WTC11 (cell line): ENCODE measurements at regions not wholly inside any gene's neighbourhood (a gene's known extent, or its start where the extent isn't known, plus 50 kb on each side); places are given as distances from the start of the nearest gene placed in this dataset.
A peak's percentile ranks its signal among the peaks of the same experiment; 100 is the strongest.

ENCODE experiments used
- ATAC-seq: fragments of 200-7000 bp; cut with Tn5 transposase; 2 replicates; pipeline ENCODE4 v1.10.0; 2021; ENCODE audit warnings: mild to moderate bottlenecking, moderate library complexity
- CTCF ChIA-PET: fragments of 300-600 bp; sonication (Branson Sonifier 250); formaldehyde crosslinking; loops from one replicate; lab custom pipeline; 2021; ENCODE audit warnings: antibody characterized with exemption; lab: Charles Lee
- POLR2A ChIA-PET: fragments of 350-600 bp; sonication (Branson Sonifier 250); formaldehyde crosslinking; loops from one replicate; lab custom pipeline; 2021; ENCODE audit warnings: antibody characterized with exemption; lab: Charles Lee
- DNase-seq: peaks from one replicate; pipeline ENCODE4 v3.0.0; 2021; ENCODE audit warnings: low spot score
- H3K27ac Mint-ChIP-seq: 2 replicates; pipeline ENCODE4 v1.8.0; 2021; ENCODE audit warnings: mixed read lengths
- H3K27me3 Mint-ChIP-seq: 2 replicates; pipeline ENCODE4 v1.8.0; 2021; ENCODE audit warnings: low read depth, mild to moderate bottlenecking, moderate library complexity, mixed read lengths
- H3K36me3 Mint-ChIP-seq: 2 replicates; pipeline ENCODE4 v1.8.0; 2021; ENCODE audit warnings: mixed read lengths
- H3K4me1 Mint-ChIP-seq: 2 replicates; pipeline ENCODE4 v1.8.0; 2022; ENCODE audit warnings: mixed read lengths
- H3K4me3 Mint-ChIP-seq: 2 replicates; pipeline ENCODE4 v1.8.0; 2021; ENCODE audit warnings: mild to moderate bottlenecking, moderate library complexity, mixed read lengths
- H3K9me3 Mint-ChIP-seq: 2 replicates; pipeline ENCODE4 v1.8.0; 2021; ENCODE audit warnings: mixed read lengths
- FOXP1 ChIP-seq: sonication (generic); formaldehyde crosslinking; IDR thresholded peaks from 2 replicates; pipeline ENCODE4 v1.8.0; 2022; ENCODE audit warnings: missing genetic modification reagents, mild to moderate bottlenecking, moderate library complexity, borderline replicate concordance
- GABPB1 ChIP-seq: sonication (generic); formaldehyde crosslinking; IDR thresholded peaks from 2 replicates; pipeline ENCODE4 v1.8.1; 2023; ENCODE audit warnings: mild to moderate bottlenecking, missing genetic modification reagents
- HMGA2 ChIP-seq: fragments of 250-450 bp; sonication (Bioruptor Pico); IDR thresholded peaks from 2 replicates; pipeline ENCODE4 v1.4.0; 2021; ENCODE audit warnings: mild to moderate bottlenecking, moderate library complexity
- IRF2 ChIP-seq: sonication (generic); formaldehyde crosslinking; IDR thresholded peaks from 2 replicates; pipeline ENCODE4 v1.8.0; 2022; ENCODE audit warnings: low read depth, missing genetic modification reagents, borderline replicate concordance
- JAZF1 ChIP-seq: fragments of 250-450 bp; sonication (Bioruptor Pico); IDR thresholded peaks from 2 replicates; pipeline ENCODE4 v1.9.0; 2021; ENCODE audit warnings: moderate library complexity, mild to moderate bottlenecking, inconsistent platforms
- NFATC4 ChIP-seq: fragments of 250-450 bp; sonication (Bioruptor Pico); IDR thresholded peaks from 2 replicates; pipeline ENCODE4 v1.9.0; 2021; ENCODE audit warnings: mild to moderate bottlenecking
- NFE2L1 ChIP-seq: sonication (generic); formaldehyde crosslinking; IDR thresholded peaks from 2 replicates; pipeline ENCODE4 v1.8.1; 2023; ENCODE audit warnings: missing genetic modification reagents
- SMAD4 ChIP-seq: sonication (generic); formaldehyde crosslinking; IDR thresholded peaks from 2 replicates; pipeline ENCODE4 v1.8.0; 2022; ENCODE audit warnings: mild to moderate bottlenecking, missing genetic modification reagents
- TCF7 ChIP-seq: sonication (generic); formaldehyde crosslinking; IDR thresholded peaks from 2 replicates; pipeline ENCODE4 v1.8.0; 2022; ENCODE audit warnings: mild to moderate bottlenecking, low read depth, missing genetic modification reagents, moderate library complexity
- TP53 ChIP-seq: sonication (generic); formaldehyde crosslinking; IDR thresholded peaks from 2 replicates; pipeline ENCODE4 v1.8.1; 2023; ENCODE audit warnings: mild to moderate bottlenecking, missing genetic modification reagents
- ZBTB21 ChIP-seq: sonication (generic); formaldehyde crosslinking; IDR thresholded peaks from 2 replicates; pipeline ENCODE4 v1.8.1; 2023; ENCODE audit warnings: mild to moderate bottlenecking, missing genetic modification reagents, borderline replicate concordance
- ZNF219 ChIP-seq: sonication (generic); formaldehyde crosslinking; IDR thresholded peaks from 2 replicates; pipeline ENCODE4 v1.8.0; 2023; ENCODE audit warnings: missing genetic modification reagents, mild to moderate bottlenecking, borderline replicate concordance
- ZNF232 ChIP-seq: sonication (generic); formaldehyde crosslinking; IDR thresholded peaks from 2 replicates; pipeline ENCODE4 v1.8.0; 2022; ENCODE audit warnings: mild to moderate bottlenecking, missing genetic modification reagents
- ZNF263 ChIP-seq: sonication (generic); formaldehyde crosslinking; IDR thresholded peaks from 2 replicates; pipeline ENCODE4 v1.8.1; 2022; ENCODE audit warnings: low read depth, mild to moderate bottlenecking, moderate library complexity, missing genetic modification reagents
- ZNF671 ChIP-seq: fragments of 250-450 bp; sonication (Bioruptor Pico); IDR thresholded peaks from 2 replicates; pipeline ENCODE4 v1.8.0; 2021; ENCODE audit warnings: mild to moderate bottlenecking
- TF ChIP-seq, protein P1 (sequence below): fragments of 250-450 bp; sonication (Bioruptor Pico); IDR thresholded peaks from 2 replicates; pipeline ENCODE4 v1.8.0; 2021; ENCODE audit warnings: mild to moderate bottlenecking
- TF ChIP-seq, protein P2 (sequence below): sonication (generic); formaldehyde crosslinking; conservative IDR thresholded peaks from 2 replicates; pipeline ENCODE4 v1.8.1; 2022; ENCODE audit warnings: mild to moderate bottlenecking, missing genetic modification reagents
- TF ChIP-seq, protein P3 (sequence below): sonication (generic); formaldehyde crosslinking; IDR thresholded peaks from 2 replicates; pipeline ENCODE4 v1.8.0; 2022; ENCODE audit warnings: mild to moderate bottlenecking, missing genetic modification reagents
- TF ChIP-seq, protein P4 (sequence below): fragments of 250-450 bp; sonication (Bioruptor Pico); IDR thresholded peaks from 2 replicates; pipeline ENCODE4 v1.9.0; 2021; ENCODE audit warnings: mild to moderate bottlenecking
- TF ChIP-seq, protein P5 (sequence below): sonication (generic); formaldehyde crosslinking; IDR thresholded peaks from 2 replicates; pipeline ENCODE4 v1.8.0; 2022; ENCODE audit warnings: missing genetic modification reagents
- TF ChIP-seq, protein P6 (sequence below): sonication (generic); formaldehyde crosslinking; IDR thresholded peaks from 2 replicates; pipeline ENCODE4 v1.8.0; 2022; ENCODE audit warnings: mild to moderate bottlenecking, missing genetic modification reagents

DNA sequence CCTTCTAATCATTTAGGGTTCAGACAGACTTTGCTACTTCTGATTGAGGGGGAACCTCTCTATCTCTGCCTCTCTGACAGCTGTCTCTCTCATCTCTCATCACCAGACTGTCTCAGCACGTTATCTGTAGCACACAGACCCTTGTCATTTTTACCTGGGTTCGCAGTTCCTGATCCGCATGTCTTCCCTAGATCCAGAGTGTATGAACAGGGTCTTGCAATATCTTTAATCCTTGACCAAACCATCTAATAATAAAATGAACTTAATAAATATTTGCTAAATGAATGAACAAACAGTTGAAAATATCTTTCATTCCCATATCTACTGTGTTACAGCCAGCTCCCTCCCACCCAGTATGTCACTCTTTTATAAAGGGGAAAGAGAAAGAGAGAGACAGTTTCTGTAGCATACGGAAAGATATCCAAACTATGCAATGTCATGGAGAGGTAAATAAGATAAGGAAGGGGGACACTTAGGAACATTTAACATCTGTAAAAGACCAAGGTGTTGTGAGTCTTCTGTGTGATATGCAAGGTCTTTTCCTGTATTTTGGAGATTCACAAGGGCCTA lies 507.6 kb downstream of the SUCLG1 start:
- Mint-ChIP-seq H3K27ac (no peak overlapping the region), H3K36me3 (no peaks in the 10 kb centered on the region), H3K4me3 (no peak overlapping the region), H3K9me3 (0 out of 2 replicates have a peak, but pooled peaks cover 3% of the 10 kb centered on the region), H3K27me3 (no peaks in the 10 kb centered on the region; the same call in 1 of the 2 replicates), H3K4me1 (peaks cover 10% of the 10 kb centered on the region)
- no peak for ATAC-seq
- POLR2A ChIA-PET, result no interaction called here
- CTCF ChIA-PET, result no interaction called here
- TF ChIP-seq ZNF232 (CRISPR knock-in tag), result no peak
- TF ChIP-seq, protein P1, sequence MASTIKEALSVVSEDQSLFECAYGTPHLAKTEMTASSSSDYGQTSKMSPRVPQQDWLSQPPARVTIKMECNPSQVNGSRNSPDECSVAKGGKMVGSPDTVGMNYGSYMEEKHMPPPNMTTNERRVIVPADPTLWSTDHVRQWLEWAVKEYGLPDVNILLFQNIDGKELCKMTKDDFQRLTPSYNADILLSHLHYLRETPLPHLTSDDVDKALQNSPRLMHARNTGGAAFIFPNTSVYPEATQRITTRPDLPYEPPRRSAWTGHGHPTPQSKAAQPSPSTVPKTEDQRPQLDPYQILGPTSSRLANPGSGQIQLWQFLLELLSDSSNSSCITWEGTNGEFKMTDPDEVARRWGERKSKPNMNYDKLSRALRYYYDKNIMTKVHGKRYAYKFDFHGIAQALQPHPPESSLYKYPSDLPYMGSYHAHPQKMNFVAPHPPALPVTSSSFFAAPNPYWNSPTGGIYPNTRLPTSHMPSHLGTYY, result no peak
- TF ChIP-seq GABPB1 (CRISPR knock-in tag), result no peak
- no peak for DNase-seq

DNA sequence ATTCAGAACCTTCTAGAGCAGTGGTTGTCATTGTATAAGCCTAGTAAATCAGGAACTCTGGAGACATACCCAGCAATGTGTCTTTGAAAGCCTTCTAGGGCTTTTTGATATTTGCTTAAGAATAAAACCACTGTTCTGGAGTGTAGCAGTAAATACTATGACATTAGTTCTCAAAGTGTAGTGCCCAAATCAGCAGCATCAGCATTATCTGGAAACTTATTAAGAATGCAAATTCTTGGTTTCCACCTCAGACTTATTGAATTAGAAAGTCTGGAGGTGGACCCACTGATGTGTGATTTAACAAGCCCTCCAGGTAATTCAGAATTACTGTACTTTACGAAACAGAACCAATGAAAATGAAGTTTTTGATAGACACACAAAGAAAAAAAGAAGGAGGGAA lies 509.7 kb downstream of the SUCLG1 start:
- DNase-seq (no peak), ATAC-seq (no peak)
- Mint-ChIP-seq H3K36me3 (no peaks in the 10 kb centered on the region), H3K4me3 (no peak overlapping the region), H3K9me3 (0 out of 2 replicates have a peak, but pooled peaks cover 3% of the 10 kb centered on the region), H3K27ac (no peak overlapping the region), H3K4me1 (peaks cover 17% of the 10 kb centered on the region), H3K27me3 (no peaks in the 10 kb centered on the region; the same call in 1 of the 2 replicates)
- CTCF ChIA-PET, result no interaction called here
- TF ChIP-seq ZNF263 (CRISPR knock-in tag), result no peak
- TF ChIP-seq IRF2, result no peak
- no peak for TF ChIP-seq ZBTB21 (CRISPR knock-in tag)
- TF ChIP-seq HMGA2 (CRISPR knock-in tag), result no peak
- no peak for TF ChIP-seq ZNF219 (CRISPR knock-in tag)
- no peak for TF ChIP-seq ZNF671 (CRISPR knock-in tag)
- no peak for TF ChIP-seq TCF7 (CRISPR knock-in tag)
- TF ChIP-seq NFATC4 (CRISPR knock-in tag), result no peak
- TF ChIP-seq, protein P2, sequence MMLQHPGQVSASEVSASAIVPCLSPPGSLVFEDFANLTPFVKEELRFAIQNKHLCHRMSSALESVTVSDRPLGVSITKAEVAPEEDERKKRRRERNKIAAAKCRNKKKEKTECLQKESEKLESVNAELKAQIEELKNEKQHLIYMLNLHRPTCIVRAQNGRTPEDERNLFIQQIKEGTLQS, result no peak
- no peak for TF ChIP-seq FOXP1 (CRISPR knock-in tag)
- TF ChIP-seq, protein P3, sequence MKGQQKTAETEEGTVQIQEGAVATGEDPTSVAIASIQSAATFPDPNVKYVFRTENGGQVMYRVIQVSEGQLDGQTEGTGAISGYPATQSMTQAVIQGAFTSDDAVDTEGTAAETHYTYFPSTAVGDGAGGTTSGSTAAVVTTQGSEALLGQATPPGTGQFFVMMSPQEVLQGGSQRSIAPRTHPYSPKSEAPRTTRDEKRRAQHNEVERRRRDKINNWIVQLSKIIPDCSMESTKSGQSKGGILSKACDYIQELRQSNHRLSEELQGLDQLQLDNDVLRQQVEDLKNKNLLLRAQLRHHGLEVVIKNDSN, result no peak
- TF ChIP-seq, protein P4, sequence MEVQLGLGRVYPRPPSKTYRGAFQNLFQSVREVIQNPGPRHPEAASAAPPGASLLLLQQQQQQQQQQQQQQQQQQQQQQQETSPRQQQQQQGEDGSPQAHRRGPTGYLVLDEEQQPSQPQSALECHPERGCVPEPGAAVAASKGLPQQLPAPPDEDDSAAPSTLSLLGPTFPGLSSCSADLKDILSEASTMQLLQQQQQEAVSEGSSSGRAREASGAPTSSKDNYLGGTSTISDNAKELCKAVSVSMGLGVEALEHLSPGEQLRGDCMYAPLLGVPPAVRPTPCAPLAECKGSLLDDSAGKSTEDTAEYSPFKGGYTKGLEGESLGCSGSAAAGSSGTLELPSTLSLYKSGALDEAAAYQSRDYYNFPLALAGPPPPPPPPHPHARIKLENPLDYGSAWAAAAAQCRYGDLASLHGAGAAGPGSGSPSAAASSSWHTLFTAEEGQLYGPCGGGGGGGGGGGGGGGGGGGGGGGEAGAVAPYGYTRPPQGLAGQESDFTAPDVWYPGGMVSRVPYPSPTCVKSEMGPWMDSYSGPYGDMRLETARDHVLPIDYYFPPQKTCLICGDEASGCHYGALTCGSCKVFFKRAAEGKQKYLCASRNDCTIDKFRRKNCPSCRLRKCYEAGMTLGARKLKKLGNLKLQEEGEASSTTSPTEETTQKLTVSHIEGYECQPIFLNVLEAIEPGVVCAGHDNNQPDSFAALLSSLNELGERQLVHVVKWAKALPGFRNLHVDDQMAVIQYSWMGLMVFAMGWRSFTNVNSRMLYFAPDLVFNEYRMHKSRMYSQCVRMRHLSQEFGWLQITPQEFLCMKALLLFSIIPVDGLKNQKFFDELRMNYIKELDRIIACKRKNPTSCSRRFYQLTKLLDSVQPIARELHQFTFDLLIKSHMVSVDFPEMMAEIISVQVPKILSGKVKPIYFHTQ (CRISPR knock-in tag), result no peak
- no peak for TF ChIP-seq NFE2L1 (CRISPR knock-in tag)
- POLR2A ChIA-PET, result no interaction called here

DNA sequence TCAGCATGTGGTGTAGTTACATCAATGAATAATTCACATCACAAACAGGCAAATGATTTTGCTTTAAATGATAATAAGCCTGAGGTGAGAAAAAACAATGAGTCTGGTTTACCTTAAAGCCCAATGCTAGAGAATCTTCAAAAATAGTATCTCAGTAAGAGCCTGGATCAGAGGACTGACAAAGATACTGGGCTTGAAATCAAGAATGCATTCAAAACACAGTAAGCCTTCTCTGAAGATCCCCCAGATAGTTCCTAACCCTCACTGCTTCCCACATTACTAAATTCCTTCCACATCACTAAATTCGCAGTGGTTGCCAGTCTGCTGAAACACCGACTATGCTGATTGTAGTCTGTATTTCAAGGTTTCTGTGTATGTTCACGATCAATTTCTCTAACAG lies 514.9 kb downstream of the SUCLG1 start:
- ChIA-PET POLR2A (no interaction called here), CTCF (no interaction called here)
- peak; percentile 88 for ATAC-seq
- Mint-ChIP-seq H3K36me3 (no peaks in the 10 kb centered on the region), H3K4me3 (peak overlapping the region; percentile 33), H3K9me3 (no peaks in the 10 kb centered on the region), H3K4me1 (peaks cover 29% of the 10 kb centered on the region), H3K27ac (peak overlapping the region; percentile 12; the same call in 1 of the 2 replicates), H3K27me3 (peaks cover 20% of the 10 kb centered on the region)
- DNase-seq, result no peak
- TF ChIP-seq TP53 (CRISPR knock-in tag), result no peak
- TF ChIP-seq, protein P5, sequence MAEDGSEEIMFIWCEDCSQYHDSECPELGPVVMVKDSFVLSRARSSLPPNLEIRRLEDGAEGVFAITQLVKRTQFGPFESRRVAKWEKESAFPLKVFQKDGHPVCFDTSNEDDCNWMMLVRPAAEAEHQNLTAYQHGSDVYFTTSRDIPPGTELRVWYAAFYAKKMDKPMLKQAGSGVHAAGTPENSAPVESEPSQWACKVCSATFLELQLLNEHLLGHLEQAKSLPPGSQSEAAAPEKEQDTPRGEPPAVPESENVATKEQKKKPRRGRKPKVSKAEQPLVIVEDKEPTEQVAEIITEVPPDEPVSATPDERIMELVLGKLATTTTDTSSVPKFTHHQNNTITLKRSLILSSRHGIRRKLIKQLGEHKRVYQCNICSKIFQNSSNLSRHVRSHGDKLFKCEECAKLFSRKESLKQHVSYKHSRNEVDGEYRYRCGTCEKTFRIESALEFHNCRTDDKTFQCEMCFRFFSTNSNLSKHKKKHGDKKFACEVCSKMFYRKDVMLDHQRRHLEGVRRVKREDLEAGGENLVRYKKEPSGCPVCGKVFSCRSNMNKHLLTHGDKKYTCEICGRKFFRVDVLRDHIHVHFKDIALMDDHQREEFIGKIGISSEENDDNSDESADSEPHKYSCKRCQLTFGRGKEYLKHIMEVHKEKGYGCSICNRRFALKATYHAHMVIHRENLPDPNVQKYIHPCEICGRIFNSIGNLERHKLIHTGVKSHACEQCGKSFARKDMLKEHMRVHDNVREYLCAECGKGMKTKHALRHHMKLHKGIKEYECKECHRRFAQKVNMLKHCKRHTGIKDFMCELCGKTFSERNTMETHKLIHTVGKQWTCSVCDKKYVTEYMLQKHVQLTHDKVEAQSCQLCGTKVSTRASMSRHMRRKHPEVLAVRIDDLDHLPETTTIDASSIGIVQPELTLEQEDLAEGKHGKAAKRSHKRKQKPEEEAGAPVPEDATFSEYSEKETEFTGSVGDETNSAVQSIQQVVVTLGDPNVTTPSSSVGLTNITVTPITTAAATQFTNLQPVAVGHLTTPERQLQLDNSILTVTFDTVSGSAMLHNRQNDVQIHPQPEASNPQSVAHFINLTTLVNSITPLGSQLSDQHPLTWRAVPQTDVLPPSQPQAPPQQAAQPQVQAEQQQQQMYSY (CRISPR knock-in tag), result no peak
- no peak for TF ChIP-seq JAZF1 (CRISPR knock-in tag)
- TF ChIP-seq, protein P6, sequence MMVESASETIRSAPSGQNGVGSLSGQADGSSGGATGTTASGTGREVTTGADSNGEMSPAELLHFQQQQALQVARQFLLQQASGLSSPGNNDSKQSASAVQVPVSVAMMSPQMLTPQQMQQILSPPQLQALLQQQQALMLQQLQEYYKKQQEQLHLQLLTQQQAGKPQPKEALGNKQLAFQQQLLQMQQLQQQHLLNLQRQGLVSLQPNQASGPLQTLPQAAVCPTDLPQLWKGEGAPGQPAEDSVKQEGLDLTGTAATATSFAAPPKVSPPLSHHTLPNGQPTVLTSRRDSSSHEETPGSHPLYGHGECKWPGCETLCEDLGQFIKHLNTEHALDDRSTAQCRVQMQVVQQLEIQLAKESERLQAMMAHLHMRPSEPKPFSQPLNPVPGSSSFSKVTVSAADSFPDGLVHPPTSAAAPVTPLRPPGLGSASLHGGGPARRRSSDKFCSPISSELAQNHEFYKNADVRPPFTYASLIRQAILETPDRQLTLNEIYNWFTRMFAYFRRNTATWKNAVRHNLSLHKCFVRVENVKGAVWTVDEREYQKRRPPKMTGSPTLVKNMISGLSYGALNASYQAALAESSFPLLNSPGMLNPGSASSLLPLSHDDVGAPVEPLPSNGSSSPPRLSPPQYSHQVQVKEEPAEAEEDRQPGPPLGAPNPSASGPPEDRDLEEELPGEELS, result no peak
- TF ChIP-seq SMAD4 (CRISPR knock-in tag), result no peak
